ENCODE measurements at regions not wholly inside any gene's neighbourhood (a gene's known extent, or its start where the extent isn't known, plus 50 kb on each side); places are given as distances from the start of the nearest gene placed in this dataset.
A peak's percentile ranks its signal among the peaks of the same experiment; 100 is the strongest.

GRCh38 chr1:66443793-66444192 is 90.2 kb upstream of the SGIP1 start:
- WGBS (ENCODE audit: insufficient coverage, insufficient replicate concordance, low lambda C conversion rate, missing lambda C conversion rate) = 88% methylated on average over 1 of the region's 1 CpG
- Histone ChIP-seq H3K4me3 (no peak overlapping the region), H4K20me1 (ENCODE audit: control insufficient read depth, insufficient read depth) (no peaks in the 10 kb centered on the region), H3K4me1 (ENCODE audit: control insufficient read depth, insufficient read depth, low read length) (peaks cover 23% of the 10 kb centered on the region), H3K27me3 (replicated peaks in 1 of 2; ENCODE audit: control insufficient read depth in 2 of 2, insufficient read depth in 2 of 2, low read length in 1 of 2) (no peaks in the 10 kb centered on the region), H3K9ac (ENCODE audit: control insufficient read depth, insufficient read depth, low read length) (no peak overlapping the region), H3K9me3 (replicated peaks; ENCODE audit: control insufficient read depth, insufficient read depth, low read length) (no peaks in the 10 kb centered on the region), H3K79me2 (ENCODE audit: control insufficient read depth, insufficient read depth, low read length) (no peaks in the 10 kb centered on the region), H3K27ac (ENCODE audit: control insufficient read depth, insufficient read depth) (no peak overlapping the region; the same call in 1 of the 2 replicates), H2AFZ (ENCODE audit: control insufficient read depth, low read depth, low read length) (no peak overlapping the region), H3K36me3 (ENCODE audit: control insufficient read depth in 2 of 2, insufficient read depth in 2 of 2, low read length in 1 of 2) (no peaks in the 10 kb centered on the region), H3K4me2 (ENCODE audit: control insufficient read depth, insufficient read depth) (no peak overlapping the region)
- CTCF ChIA-PET = interaction anchor here (0.8 to 6.8 kb wide), 22 partner anchors 8 to 483 kb away, joined by 3 to 595 read pairs (median 7); no protein-coding TSS in a partner anchor
- FAIRE-seq = no peak
- in situ Hi-C loops (cut with MboI) (loop anchor here (5.0 kb wide), 1 partner anchor 191 kb away; no protein-coding TSS in a partner anchor), intact Hi-C loops (cut with micrococcal nuclease; ENCODE audit: unreplicated experiment) (loop anchor here (2.0 to 10.0 kb wide), 2 partner anchors 161 to 629 kb away; no protein-coding TSS in a partner anchor)
- POLR2A ChIA-PET = interaction anchor here (0.9 to 1.8 kb wide), 4 partner anchors 42 to 111 kb away, joined by 3 to 6 read pairs (median 4); no protein-coding TSS in a partner anchor
- no peak for ATAC-seq
- DNase-seq (ENCODE audit: low read depth, low spot score) = no peak
- no TSS peak for BruUV-seq (replicated peaks)
- TF ChIP-seq ATF7 (IDR thresholded peaks at IDR 0.05; ENCODE audit: low read depth) (no peak), ZSCAN29 (IDR thresholded peaks at IDR 0.05) (no peak), MTA3 (IDR thresholded peaks at IDR 0.05; ENCODE audit: borderline replicate concordance, low read length) (no peak), CTCF (IDR thresholded peaks at IDR 0.05 in 2 of 3, conservative IDR thresholded peaks at IDR 0.05 in 1 of 3; ENCODE audit: control insufficient read depth in 2 of 3, extremely low read depth in 1 of 3, insufficient read depth in 1 of 3, low read depth in 3 of 3, low read length in 3 of 3) (peak in 2 of 3 experiments; percentile 17 to 43; a peak in 3 of 6 replicates), RAD21 (IDR thresholded peaks at IDR 0.05; ENCODE audit: insufficient read depth, low read depth, low read length) (peak; percentile 62), SMC3 (IDR thresholded peaks at IDR 0.05; ENCODE audit: borderline replicate concordance, low read length) (peak; percentile 41; the same call in 1 of the 2 replicates)
- SMC1A ChIA-PET (ENCODE audit: uncharacterized antibody, unreplicated experiment) = interaction anchor here (0.6 to 12.8 kb wide), 30 partner anchors 8 to 486 kb away, joined by 3 to 663 read pairs (median 14); no protein-coding TSS in a partner anchor
- RAD21 ChIA-PET (ENCODE audit: unreplicated experiment) = interaction anchor here (1.1 to 14.3 kb wide), 23 partner anchors 39 to 484 kb away, joined by 3 to 519 read pairs (median 20); no protein-coding TSS in a partner anchor

Data from GM12878 (cell line).